GM04504 (cell line): ENCODE measurements at regions not wholly inside any gene's neighbourhood (a gene's known extent, or its start where the extent isn't known, plus 50 kb on each side); places are given as distances from the start of the nearest gene placed in this dataset.
"Not testable (repeated sequence)": the region's sequence is repeated elsewhere in the genome, so short reads cannot be mapped to it uniquely, and the experiment has no call there.

ENCODE experiments used
- DNase-seq: peaks from one replicate; pipeline ENCODE4 v3.0.0-alpha.2; 2012; ENCODE audit warnings: low read depth

DNA sequence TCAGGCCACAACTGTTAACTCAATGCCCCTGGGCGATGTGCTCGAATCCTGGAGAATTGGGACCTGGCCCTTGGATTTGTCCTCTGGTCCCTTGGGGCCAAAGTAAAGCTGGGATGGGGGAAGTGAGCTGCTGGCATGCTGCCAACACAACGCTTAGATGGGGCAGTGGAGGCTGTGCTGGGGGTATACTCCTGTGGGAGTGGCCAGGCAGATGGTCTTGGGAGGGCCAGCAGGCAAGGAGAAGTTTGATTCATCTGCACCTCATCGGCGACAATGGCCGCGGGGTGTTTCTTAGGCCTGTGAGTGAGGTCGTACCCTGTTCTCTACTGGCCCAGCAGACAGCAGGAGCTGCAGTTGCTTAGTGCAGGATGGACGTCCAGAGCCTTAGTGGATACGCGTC, 139.0 kb upstream of the MTPN start:
- no peak for DNase-seq

DNA sequence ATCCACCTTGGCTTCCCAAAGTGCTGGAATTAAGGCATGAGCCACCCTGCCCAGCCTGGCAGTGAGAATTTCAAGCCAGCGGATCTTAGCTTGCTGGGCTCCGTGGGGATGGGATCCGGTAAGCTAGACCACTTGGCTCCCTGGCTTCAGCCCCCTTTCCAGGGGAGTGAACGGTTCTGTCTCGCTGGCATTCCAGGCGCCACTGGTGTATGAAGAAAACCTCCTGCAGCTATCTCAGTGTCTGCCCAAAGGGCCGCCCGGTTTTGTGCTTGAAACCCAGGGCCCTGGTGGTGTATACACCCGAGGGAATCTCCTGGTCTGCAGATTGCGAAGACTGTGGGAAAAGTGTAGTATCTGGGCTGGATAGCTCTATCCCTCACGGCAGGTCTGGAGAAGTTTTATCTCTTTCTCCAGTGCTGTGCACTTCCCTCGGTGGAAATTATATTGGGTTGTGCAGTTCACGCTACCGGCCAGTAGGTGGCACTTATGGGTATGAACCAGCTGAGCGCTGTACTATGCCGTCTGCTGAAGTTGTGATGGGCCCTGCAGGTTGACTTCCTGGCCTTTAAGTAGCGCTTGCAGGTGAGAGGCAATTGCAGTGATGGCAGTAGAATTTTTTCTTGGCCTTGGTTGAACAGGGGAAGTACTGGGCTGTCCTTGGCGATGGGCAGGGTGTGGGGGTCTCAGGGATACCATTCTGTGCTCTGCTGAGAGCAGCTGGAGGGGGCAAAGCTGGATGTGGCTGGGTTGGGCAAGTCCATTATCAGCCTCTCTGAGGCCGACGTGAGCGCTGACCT, 138.0 kb upstream of the MTPN start:
- DNase-seq: no peak

DNA sequence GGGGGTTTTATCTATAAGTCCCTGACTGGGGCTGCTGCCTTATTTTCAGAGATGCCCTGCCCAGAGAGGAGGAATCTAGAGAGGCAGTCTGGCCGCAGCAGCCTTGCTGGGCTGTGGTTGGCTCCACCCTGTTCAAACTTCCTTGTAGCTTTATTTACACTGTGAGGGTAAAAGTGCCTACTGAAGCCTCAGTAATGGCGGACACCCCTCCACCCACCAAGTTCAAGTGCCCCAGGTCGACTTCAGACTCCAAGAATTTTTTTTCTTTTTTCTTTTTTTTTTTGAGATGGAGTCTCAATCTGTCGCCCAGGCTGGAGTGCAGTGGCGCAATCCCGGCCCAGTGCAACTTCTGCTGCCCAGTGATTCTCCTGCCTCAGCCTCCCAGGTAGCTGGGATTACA, 137.3 kb upstream of the MTPN start:
- DNase-seq: not testable (repeated sequence)

DNA sequence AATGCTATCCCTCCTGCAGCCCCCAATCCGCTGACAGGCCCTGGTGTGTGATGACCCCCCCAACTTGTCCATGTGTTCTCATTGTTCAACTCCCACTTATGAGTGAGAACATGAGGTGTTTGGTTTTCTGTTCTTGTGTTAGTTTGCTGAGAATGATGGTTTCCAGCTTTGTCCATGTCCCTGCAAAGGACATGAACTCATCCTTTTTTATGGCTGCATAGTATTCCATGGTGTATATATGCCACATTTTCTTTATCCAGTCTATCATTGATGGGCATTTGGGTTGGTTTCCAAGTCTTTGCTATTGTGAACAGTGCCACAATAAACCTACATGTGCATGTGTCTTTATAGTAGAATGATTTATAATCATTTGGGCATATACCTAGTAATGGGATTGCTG, 131.9 kb upstream of the MTPN start:
- DNase-seq: not testable (repeated sequence)

DNA sequence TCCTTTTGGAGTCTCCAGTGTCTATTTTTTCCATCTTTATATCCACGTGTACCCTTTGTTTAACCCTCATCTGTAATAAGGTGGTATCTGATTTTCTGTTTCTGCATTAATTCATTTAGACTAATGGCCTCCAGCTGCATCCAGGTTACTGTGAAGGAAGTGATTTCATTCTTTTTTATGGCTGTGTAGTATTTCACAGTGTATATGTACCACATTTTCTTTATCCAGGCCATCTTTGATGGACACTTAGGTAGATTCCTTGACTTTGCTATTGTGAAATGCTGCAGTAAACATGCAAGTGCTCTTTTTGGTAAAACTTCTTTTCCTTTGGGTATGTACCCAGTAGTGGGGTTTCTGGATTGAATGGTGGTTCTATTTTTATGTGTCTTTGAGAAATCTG, 128.0 kb upstream of the MTPN start:
- DNase-seq: no peak

DNA sequence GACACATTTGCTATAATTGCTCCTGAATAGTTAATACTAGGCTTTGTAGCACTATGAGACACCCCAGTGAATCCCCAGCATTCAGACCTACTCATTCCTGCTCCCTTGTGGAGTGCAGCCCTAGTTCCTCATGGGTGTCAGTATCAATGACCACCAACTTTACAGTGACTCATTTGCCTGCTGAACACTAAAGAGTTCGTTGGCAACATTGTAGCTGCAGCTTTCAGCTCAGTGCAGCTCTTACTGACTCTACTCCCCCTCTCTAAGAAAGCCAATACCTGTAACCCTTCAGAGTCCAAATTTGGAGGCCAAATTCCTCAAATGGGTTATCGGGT, 127.1 kb upstream of the MTPN start:
- no peak for DNase-seq

DNA sequence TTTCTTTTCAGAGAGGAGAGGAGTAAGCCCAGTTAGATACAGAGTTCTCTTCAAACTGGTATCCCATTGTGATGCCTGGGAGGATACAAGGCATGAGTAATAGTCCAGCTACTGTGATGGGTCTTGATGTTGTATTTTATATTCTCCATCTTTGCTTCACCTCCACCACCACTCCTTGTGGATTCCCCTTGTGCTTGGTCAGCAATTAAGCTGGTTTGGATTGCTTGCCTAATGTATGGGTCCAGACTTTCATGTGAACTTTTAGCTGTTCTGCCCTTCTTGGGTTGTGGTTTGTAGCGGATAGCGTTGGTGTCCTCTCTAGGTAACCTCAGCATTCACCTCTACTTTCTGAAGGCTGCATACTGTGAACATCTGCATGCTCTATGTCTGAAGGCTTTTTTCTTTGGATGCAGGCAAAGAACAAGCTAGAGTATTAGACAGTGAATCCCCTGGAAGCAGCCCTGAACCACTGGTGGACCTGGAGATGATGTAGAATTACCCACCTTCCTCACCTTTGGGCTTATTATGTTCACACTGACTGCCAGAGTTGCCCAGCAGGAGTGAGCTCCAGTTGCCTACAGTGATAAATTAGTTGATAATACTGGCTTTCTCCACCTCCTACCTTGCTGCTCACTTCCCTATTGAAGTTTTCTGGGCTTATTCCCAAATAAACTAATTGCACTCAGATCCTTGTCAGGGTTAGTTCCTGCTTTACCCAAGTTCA, 126.5 kb upstream of the MTPN start:
- DNase-seq: no peak

DNA sequence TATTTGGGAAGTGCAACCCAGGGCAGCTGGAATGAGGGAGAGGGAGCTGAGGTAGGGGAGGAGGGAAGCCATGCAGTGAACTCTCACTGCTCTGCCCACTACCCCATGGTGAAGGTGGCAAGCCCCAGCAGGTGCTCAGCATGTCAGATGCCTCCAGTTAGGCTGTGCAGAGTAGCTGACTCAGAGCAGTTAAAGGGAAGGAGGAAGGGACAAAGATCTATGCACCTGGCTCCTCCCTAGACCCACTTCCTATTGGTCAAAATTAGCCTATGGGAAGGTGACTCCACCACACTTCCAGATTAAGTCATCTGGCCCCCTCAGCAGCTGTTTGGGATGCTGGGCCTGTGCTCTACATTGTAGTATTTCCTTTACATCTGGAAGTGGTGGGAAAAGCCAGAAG, 125.7 kb upstream of the MTPN start:
- no peak for DNase-seq

DNA sequence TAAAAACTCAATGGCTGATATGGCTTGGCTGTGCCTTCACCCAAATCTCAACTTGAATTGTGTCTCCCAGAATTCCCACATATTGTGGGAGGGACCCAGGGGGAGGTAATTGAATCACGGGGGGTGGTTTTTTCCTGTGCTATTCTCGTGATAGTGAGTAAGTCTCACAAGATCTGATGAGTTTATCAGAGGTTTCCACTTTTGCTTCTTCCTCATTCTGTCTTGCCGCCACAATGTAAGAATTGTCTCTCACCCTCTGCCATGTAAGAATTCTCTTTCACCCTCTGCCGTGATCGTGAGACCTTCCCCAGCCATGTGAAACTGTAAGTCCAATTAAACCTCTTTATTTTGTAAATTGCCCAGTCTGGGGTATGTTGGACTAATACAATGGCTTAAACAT, 115.6 kb upstream of the MTPN start:
- DNase-seq: not testable (repeated sequence)

DNA sequence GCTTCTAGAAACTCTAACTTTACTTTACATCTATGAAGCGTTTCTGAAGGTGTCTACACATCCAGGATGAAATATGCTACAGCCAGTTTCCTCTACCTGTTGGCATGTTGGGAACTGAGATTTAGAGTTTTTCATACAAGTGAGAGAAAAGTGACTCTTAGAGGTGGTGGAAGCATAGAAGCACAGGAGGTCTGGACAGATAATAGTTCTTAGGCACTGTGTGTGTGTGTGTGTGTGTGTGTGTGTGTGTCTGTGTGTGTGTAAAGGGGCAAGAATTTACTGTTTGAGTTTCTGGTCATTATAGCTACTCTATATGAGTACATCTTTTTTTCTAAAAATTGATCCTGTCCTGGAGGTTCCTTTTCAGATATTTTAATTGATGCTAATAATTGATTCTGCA, 110.7 kb upstream of the MTPN start:
- DNase-seq: no peak

DNA sequence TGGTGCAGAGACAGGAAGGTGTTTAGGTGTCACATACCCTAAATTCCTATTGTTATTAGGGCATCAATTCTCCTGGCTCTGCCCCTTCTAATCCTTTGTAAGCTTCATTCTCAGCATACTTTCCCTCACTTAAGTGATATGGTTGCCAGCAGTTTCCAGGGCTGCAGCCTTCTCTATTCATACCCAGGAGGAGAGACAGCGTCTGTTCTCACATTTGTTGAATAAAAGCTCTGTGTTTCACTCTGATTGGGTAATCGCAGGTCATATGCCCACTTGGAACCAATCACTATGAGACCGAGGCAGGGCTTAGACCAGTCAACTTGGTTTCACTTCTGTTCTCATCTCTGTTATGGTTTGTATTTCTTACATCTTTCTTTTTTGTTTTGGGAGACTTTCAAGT, 109.6 kb upstream of the MTPN start:
- peak; percentile 68 for DNase-seq

DNA sequence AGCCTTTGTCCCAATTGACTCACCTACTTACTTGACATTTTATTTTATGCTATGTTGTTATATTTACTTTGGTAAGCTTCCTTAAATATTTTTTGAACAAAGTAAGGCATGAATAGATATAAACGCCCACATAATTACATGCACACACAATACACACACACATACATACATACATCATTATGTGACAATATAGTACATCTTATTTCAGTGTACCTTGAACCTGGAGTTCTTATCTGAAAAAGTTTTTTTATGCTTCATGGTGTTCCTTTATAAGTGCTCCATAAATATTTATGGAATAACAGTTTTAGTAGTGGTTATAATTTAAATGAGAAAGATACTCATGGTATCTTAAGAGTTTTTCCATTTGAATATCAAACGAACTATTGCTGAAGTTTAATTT, 102.8 kb upstream of the MTPN start:
- DNase-seq: no peak

DNA sequence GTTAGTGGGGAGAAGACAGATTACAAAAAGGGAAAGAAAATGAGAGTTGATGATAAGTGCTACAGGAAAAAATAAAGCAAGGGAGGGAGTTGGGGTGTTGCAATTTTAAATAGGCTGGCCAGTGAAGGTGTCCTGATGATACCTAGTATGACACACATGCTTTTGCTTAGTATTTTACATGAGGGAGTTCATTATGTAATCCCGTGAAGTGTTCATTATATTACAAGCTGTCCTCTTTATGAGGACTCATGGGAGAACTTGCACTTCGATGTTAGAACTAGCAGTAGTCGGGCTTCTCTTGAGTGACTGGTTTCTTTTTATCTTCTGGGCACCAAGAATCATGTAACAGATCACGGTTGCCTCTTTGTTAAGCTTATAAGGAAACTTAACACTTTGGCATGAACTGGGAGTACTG, 102.3 kb upstream of the MTPN start:
- no peak for DNase-seq

DNA sequence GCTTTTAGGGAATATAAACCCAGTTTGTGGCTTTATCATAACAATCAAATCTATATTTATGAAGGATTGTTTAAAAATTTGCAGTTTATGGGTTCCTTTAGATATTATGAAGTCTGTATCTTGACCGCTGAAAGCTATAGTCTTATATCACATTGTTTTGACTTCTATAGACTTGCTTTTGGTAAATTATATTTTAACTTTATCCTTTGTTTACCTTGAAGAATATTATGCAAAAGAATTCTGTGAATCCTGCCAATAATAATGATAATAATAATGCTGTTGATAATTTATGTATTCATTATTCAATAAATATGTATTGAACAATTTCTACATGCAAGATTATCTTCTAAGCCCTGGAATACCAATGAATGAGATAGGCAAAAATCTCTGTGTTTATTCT, 101.9 kb upstream of the MTPN start:
- no peak for DNase-seq

DNA sequence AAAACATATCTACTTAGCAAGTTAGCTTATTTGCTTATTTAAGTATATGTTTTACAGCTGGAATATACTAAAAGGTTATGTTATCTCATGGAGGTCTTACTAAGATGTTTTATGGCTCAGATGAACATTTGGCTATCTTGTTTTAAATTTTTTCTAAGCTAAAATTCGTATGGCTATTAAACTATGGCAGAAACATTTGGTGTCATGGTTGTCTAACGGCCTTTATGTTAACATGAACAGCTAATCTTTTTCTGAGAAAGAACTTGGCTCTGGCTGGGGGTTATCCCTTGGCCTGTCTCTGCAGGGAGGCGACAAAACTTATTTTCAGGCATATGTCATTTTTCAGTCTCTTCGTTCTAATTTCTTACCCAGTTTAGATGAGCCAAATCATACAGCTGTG, 101.5 kb upstream of the MTPN start:
- DNase-seq: no peak

DNA sequence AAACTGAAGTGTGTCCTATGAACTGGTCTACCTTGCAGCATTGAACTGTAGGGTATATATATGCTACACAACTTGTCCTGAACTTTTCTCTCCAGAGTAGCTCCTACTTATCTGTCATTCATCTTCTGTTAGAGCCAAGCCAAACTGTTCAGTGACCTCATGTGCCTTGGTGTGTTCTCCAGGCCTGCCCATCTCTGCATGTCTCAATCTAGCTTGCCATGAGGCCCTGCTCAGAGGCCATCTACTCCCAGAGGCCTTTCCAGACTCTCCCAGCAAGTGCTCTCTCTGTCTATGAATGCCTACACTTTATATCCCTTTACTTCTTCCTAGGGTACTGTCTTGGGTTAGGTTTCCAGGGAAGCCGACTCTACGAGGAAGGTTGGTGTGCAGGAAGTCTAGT, 99.8 kb upstream of the MTPN start:
- no peak for DNase-seq

DNA sequence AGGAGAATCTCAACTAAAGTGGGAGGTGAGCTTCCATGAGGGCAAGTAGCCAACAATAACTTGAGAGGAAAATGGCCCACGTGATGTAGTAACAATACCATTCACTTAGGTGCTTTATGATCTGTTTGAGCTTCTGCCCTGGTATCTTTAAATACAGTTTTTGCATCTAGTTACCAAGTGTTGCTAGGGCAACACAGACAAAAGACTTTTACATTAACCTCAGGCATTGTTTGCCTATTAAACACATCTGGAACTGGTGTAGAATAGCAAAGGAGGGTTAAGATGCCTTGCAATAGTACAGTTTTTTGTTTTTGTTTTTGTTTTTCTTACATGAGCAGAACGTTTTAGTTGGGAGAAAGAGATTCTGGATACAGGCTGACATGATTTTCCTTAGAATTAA, 97.7 kb upstream of the MTPN start:
- no peak for DNase-seq

DNA sequence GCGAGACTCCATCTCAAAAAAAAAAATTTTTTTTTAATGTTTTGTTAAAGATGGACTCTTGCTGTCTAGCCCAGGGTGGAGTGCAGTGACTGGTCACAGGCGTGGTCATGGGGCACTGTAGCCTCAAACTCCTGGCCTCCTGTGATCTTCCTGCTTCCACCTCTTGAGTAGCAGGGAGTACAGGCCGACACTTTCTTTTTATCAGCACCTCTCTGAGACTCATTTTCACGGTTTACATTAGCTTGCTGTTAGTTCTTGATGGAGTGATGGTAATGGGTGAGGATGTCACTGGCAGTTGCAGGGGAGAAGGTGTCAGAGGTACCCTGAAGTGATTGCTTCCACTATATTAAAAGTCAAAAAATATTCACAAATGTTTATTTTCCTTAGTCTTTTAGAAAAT, 95.3 kb upstream of the MTPN start:
- DNase-seq: no peak

DNA sequence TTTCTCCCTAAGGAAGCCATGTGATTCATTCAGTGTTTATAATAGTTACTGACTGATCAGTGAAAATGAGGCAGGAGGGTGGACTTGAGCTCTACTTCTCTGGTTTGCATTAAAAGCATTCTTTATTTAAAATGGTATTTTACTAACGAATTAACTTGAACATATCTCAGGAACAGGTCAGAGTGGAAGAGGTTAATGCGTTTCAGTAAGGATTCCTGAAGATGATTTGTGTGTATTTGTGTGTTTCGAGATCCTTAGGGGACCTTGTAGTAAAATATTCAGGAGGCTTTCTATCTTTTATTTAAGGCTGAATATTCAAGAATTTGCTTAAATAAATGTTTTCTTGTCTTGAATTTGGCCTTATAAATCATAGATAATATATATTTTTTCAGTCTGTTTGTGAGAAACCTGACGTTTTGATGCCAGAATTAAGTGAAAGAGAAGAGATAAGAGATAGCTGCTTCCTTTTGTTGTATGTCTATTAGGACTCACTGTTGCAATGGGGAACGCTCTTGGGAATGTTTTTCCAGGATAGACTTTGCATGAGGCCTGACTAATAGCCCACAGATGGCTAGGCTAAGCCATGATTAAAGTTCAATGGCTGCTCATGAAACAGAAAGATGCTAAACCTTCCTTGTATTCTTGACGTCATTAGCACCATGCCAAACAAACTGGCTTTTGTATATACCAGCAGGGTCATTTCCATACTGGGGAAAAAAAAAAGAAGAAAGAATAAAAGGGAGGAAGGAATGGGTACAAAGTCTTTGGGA, 93.8 kb upstream of the MTPN start:
- DNase-seq: no peak

DNA sequence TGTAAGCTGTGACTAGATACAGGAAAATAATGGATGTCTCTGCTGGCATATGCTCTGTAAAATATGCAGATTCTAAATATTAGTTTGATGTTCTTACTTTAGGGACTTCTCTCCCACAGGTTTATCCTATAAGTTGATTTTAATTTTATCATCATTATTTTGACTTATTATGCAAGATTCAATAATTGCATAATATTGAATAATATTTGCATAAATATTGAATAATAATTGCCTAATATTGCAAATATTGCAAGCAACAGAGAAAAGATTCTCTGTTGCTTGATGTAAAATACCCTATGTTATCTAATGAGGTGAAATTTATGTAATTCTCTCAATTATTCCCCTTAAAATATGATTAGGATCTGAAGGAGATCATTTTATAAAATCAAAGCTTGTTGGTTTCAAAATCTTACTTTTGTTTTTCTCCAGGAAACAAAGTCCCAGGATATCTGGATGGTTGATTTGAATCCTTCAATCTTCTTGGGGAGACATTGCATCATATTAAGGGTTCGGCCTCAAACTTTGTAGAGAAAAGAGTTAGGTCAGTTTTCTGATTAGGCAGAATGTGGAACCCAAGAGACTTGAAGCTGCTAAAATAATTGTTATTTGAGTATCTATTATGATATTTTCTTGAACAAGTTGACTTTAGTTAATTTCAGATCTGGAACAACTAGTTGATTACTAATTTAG, 92.8 kb upstream of the MTPN start:
- no peak for DNase-seq

DNA sequence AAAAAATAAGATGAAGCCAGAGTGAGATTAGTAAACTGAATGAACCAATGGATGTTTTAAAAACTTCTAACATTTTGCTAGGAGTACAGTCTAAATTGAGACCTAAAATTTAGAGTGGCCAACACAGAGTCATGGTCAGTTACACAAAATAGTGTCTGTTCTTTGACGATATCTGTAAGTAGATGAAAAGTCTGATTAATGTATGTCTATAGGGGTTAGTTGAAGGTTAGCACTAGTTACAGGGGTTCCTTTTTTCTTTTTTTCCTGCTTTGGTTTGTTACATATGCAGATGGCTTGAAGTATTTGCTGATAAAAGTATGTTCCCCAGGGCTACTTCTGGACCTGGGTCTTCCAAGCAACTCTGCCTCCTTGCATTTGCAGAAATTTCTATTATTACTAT, 90.1 kb upstream of the MTPN start:
- DNase-seq: no peak

DNA sequence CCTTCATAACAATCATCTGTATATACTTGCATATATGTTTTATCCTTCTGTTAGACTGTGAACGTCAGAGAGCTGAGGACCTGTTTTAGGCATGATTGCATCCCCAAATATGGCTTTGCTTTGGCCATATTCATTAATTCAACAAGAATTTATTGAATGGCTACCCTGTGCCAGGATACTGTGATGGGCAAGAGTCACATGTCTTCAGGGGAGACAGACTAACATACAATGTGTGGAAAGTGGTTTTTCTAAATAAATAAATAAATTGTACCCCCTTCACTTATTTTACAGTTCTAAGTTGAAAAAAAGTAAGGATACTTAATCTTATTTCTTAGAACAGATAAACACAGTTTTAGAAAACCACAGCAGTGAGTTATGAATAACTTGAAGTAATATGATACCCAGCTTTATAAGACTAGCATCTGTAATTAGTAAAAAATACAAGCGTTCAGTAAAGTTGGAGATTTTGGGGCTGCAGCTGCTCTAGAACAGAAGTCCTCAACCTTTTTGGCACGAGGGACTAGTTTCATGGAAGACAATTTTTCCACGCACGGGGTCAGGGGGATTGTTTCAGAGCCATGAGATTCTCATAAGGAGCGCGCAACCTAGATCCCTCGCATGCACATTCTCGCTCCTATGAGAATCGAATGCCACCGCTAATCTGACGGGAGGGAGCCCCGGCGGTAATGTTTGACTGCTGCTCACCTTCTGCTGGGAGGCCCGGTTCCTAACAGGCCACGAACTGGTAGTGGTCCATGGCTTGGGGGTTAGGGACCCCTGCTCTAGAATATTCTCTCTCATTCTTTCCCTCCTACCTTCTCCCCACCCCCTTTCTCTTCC, 89.4 kb upstream of the MTPN start:
- no peak for DNase-seq
